Adrenal gland (tissue), 5 donors: ENCODE measurements at regions not wholly inside any gene's neighbourhood (a gene's known extent, or its start where the extent isn't known, plus 50 kb on each side); places are given as distances from the start of the nearest gene placed in this dataset.

Experiments used
- CTCF ChIP-seq, 6 experiments: fragments of 450-650 bp in 4 of 6; fragments of 200-600 bp in 2 of 6; sonication (generic) in 1 of 6; IDR thresholded peaks; 1 replicate in 5 of 6; 2 replicates in 1 of 6; pipeline versions ENCODE4 v1.5.1 to v1.8.0; 2016 to 2021; ENCODE audit warnings: antibody characterized with exemption in 6 of 6, mild to moderate bottlenecking in 2 of 6, moderate library complexity in 1 of 6
- POLR2A ChIP-seq, 2 donors: fragments of 450-650 bp; IDR thresholded peaks; one replicate each; pipeline ENCODE4 v1.6.1; 2017; ENCODE audit warnings: antibody characterized with exemption in 2 of 2, mild to moderate bottlenecking in 2 of 2, moderate library complexity in 1 of 2
- donor health status: DM: no; HTN: no; CAD: no.

- TF ChIP-seq CTCF (IDR thresholded peaks at IDR 0.05) (no peak), POLR2A (IDR thresholded peaks at IDR 0.05) (no peak)
Measured at GRCh38 chr5:1948663-1949191, 66.0 kb upstream of the IRX4 start.
